SK-N-MC (cell line): ENCODE measurements at regions not wholly inside any gene's neighbourhood (a gene's known extent, or its start where the extent isn't known, plus 50 kb on each side); places are given as distances from the start of the nearest gene placed in this dataset.

Experiments
- EZH2 ChIP-seq: fragments of 200-600 bp; sonication (generic); IDR thresholded peaks from one replicate; pipeline ENCODE4 v1.6.1; 2017; ENCODE audit warnings: antibody characterized with exemption
- POLR2AphosphoS5 ChIP-seq: IDR thresholded peaks from 2 replicates; pipeline ENCODE4 v1.6.1; 2012; ENCODE audit warnings: mild to moderate bottlenecking, low read depth, low read length, borderline replicate concordance

DNA sequence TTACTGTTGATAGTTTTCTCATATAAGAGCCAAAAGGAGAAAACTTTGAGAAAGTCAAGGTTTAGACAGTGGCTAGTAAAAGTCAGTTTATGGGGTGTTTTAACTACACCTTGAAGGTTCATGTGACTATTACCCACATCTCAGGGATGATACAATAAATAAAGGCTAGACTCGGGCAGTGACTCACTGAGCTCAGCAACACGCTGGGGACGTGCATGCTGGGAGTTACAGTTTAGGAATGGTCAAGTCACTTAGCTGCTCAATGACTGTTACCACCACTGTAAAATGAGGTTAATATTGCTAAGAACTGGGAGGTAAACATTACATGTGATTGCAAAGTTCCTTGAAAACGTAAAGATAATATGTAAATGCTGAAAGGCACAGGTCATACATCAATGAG, 1254.4 kb upstream of the PHF14 start:
- TF ChIP-seq EZH2 (no peak), POLR2AphosphoS5 (no peak)
